ENCODE measurements at regions not wholly inside any gene's neighbourhood (a gene's known extent, or its start where the extent isn't known, plus 50 kb on each side); places are given as distances from the start of the nearest gene placed in this dataset.

- no peak for TF ChIP-seq CTCF (IDR thresholded peaks at IDR 0.05; ENCODE audit: insufficient read depth, low read length)
- no peak for TF ChIP-seq GABPA (IDR thresholded peaks at IDR 0.05; ENCODE audit: low read depth)
- TF ChIP-seq SPI1 (IDR thresholded peaks at IDR 0.05; ENCODE audit: borderline replicate concordance, low read depth), result no peak
- no peak for TF ChIP-seq POLR2AphosphoS5 (IDR thresholded peaks at IDR 0.05; ENCODE audit: low read depth)
- TF ChIP-seq REST (IDR thresholded peaks at IDR 0.05; ENCODE audit: insufficient replicate concordance, low read depth), result no peak
Measured at GRCh38 chr2:160918258-160918657, 242.0 kb upstream of the TANK start.
